H9 (cell line): ENCODE measurements at regions not wholly inside any gene's neighbourhood (a gene's known extent, or its start where the extent isn't known, plus 50 kb on each side); places are given as distances from the start of the nearest gene placed in this dataset.
A peak's percentile ranks its signal among the peaks of the same experiment; 100 is the strongest.

Experiments used
- DNase-seq: peaks from one replicate; pipeline ENCODE4 v3.0.0-alpha.2; 2017
- H2AFZ ChIP-seq: one replicate; pipeline ENCODE4 v1.6.1; 2013; ENCODE audit warnings: mild to moderate bottlenecking, low read length, control low read depth, moderate library complexity
- H2AK5ac ChIP-seq: 2 replicates; pipeline ENCODE4 v1.6.1; 2013; ENCODE audit warnings: low read length, control low read depth, mixed read lengths; ENCODE audit not compliant: insufficient read length
- H2BK120ac ChIP-seq: one replicate; pipeline ENCODE4 v1.6.1; 2013; ENCODE audit warnings: low read depth, mild to moderate bottlenecking, low read length, control low read depth, inconsistent platforms; ENCODE audit not compliant: poor library complexity, severe bottlenecking
- H2BK12ac ChIP-seq: 2 replicates; pipeline ENCODE4 v1.6.1; 2013; ENCODE audit warnings: low read length, control low read depth, mixed read lengths, low read depth; ENCODE audit not compliant: insufficient read length
- H2BK15ac ChIP-seq: 2 replicates; pipeline ENCODE4 v1.6.1; 2013; ENCODE audit warnings: low read depth, low read length, control low read depth
- H2BK20ac ChIP-seq: one replicate; pipeline ENCODE4 v1.6.1; 2013; ENCODE audit warnings: low read depth, mild to moderate bottlenecking, low read length, control low read depth, inconsistent platforms; ENCODE audit not compliant: poor library complexity, severe bottlenecking
- H2BK5ac ChIP-seq: 2 replicates; pipeline ENCODE4 v1.6.1; 2013; ENCODE audit warnings: low read length, control low read depth, mixed read lengths; ENCODE audit not compliant: insufficient read length
- H3K14ac ChIP-seq: 2 replicates; pipeline ENCODE4 v1.6.1; 2013; ENCODE audit warnings: low read length, control low read depth; ENCODE audit not compliant: insufficient read depth
- H3K18ac ChIP-seq: 2 replicates; pipeline ENCODE4 v1.6.1; 2013; ENCODE audit warnings: low read depth, mild to moderate bottlenecking, mixed read lengths, low read length, control low read depth; ENCODE audit not compliant: insufficient read length
- H3K23ac ChIP-seq: 2 replicates; pipeline ENCODE4 v1.6.1; 2013; ENCODE audit warnings: low read length, control low read depth, mixed read lengths, low read depth; ENCODE audit not compliant: insufficient read length
- H3K23me2 ChIP-seq: 2 replicates; pipeline ENCODE4 v1.6.1; 2013; ENCODE audit warnings: low read depth, mild to moderate bottlenecking, mixed read lengths, low read length, control low read depth; ENCODE audit not compliant: insufficient read length, poor library complexity, severe bottlenecking
- H3K27ac ChIP-seq: 2 replicates; pipeline ENCODE4 v1.5.1; 2013; ENCODE audit warnings: low read length, control low read depth, mixed read lengths, low read depth; ENCODE audit not compliant: insufficient read length
- H3K27me3 ChIP-seq: 2 replicates; pipeline ENCODE4 v1.6.1; 2013; ENCODE audit warnings: low read length, control low read depth, inconsistent platforms; ENCODE audit not compliant: insufficient read depth
- H3K4ac ChIP-seq: 2 replicates; pipeline ENCODE4 v1.6.1; 2013; ENCODE audit warnings: low read depth, mild to moderate bottlenecking, control low read depth, inconsistent platforms, low read length, moderate library complexity
- H3K4me1 ChIP-seq: 2 replicates; pipeline ENCODE4 v1.6.1; 2013; ENCODE audit warnings: low read length, control low read depth, inconsistent platforms; ENCODE audit not compliant: insufficient read depth
- H3K4me2 ChIP-seq: 2 replicates; pipeline ENCODE4 v1.6.1; 2013; ENCODE audit warnings: low read length, control low read depth, mixed read lengths; ENCODE audit not compliant: insufficient read length, insufficient read depth
- H3K56ac ChIP-seq: 2 replicates; pipeline ENCODE4 v1.6.1; 2013; ENCODE audit warnings: low read depth, mild to moderate bottlenecking, mixed read lengths, low read length, control low read depth; ENCODE audit not compliant: insufficient read length
- H3K79me1 ChIP-seq: 2 replicates; pipeline ENCODE4 v1.6.1; 2013; ENCODE audit warnings: low read depth, mild to moderate bottlenecking, moderate library complexity, low read length, control low read depth, inconsistent platforms; ENCODE audit not compliant: insufficient read depth, poor library complexity, severe bottlenecking
- H3K79me2 ChIP-seq: 2 replicates; pipeline ENCODE4 v1.6.1; 2013; ENCODE audit warnings: low read length, control low read depth, inconsistent platforms; ENCODE audit not compliant: insufficient read depth
- H3K9ac ChIP-seq: 2 replicates; pipeline ENCODE4 v1.6.1; 2013; ENCODE audit warnings: low read length, control low read depth, mixed read lengths; ENCODE audit not compliant: insufficient read length; ENCODE audit errors: extremely low read depth
- H3K9me3 ChIP-seq: one replicate; pipeline ENCODE4 v1.6.1; 2013; ENCODE audit warnings: low read depth, low read length, inconsistent platforms; ENCODE audit not compliant: control insufficient read depth
- H3T11ph ChIP-seq: one replicate; pipeline ENCODE4 v1.6.1; 2013; ENCODE audit warnings: mild to moderate bottlenecking, low read length, control low read depth, inconsistent platforms
- H4K20me1 ChIP-seq: one replicate; pipeline ENCODE4 v1.6.1; 2013; ENCODE audit not compliant: control insufficient read depth, insufficient read length, insufficient read depth
- H4K5ac ChIP-seq: 2 replicates; pipeline ENCODE4 v1.6.1; 2013; ENCODE audit warnings: low read depth, mild to moderate bottlenecking, mixed read lengths, low read length, control low read depth; ENCODE audit not compliant: insufficient read length
- H4K8ac ChIP-seq: replicated peaks from 2 replicates; pipeline ENCODE4 v1.6.1; 2013; ENCODE audit warnings: low read length, control low read depth, mixed read lengths, low read depth; ENCODE audit not compliant: insufficient read length
- H4K91ac ChIP-seq: 2 replicates; pipeline ENCODE4 v1.6.1; 2013; ENCODE audit warnings: low read depth, mild to moderate bottlenecking, moderate library complexity, mixed read lengths, low read length, control low read depth; ENCODE audit not compliant: insufficient read length
- H3K27ac Mint-ChIP-seq, 3 experiments: 2 replicates in 2 of 3; 3 replicates in 1 of 3; pipeline ENCODE4 v1.8.0; 2020 to 2021; ENCODE audit warnings: mixed read lengths in 3 of 3, mild to moderate bottlenecking in 1 of 3, moderate library complexity in 1 of 3
- H3K27me3 Mint-ChIP-seq: 2 replicates; pipeline ENCODE4 v1.8.0; 2021; ENCODE audit warnings: low read depth, mild to moderate bottlenecking, moderate library complexity, mixed read lengths
- H3K36me3 Mint-ChIP-seq, 3 experiments: 2 replicates in 2 of 3; 3 replicates in 1 of 3; pipeline ENCODE4 v1.8.0; 2020 to 2021; ENCODE audit warnings: low read depth in 3 of 3, mixed read lengths in 3 of 3; ENCODE audit not compliant: insufficient read depth in 1 of 3
- H3K4me1 Mint-ChIP-seq, 2 experiments: 2 replicates each; pipeline ENCODE4 v1.8.0; 2020; ENCODE audit warnings: mixed read lengths in 2 of 2
- H3K4me3 Mint-ChIP-seq, 2 experiments: 2 replicates in 1 of 2; 3 replicates in 1 of 2; pipeline ENCODE4 v1.8.0; 2020 to 2021; ENCODE audit warnings: mild to moderate bottlenecking in 2 of 2, mixed read lengths in 2 of 2, moderate library complexity in 1 of 2
- H3K9me3 Mint-ChIP-seq, 2 experiments: 2 replicates in 1 of 2; 3 replicates in 1 of 2; pipeline ENCODE4 v1.8.0; 2020; ENCODE audit warnings: mild to moderate bottlenecking in 2 of 2, mixed read lengths in 2 of 2, moderate library complexity in 1 of 2
- CTCF ChIP-seq: fragments of 200-600 bp; sonication (generic); conservative IDR thresholded peaks from 3 replicates; pipeline ENCODE4 v1.8.0; 2021; ENCODE audit warnings: antibody characterized with exemption, mild to moderate bottlenecking
- WGBS: extraction: QIAGEN DNeasy Blood & Tissue Kit; methylation state at CpG from one replicate; pipeline ENCODE4 v1.1.7; 2013; ENCODE audit warnings: missing lambda C conversion rate, low lambda C conversion rate, mixed read lengths; ENCODE audit not compliant: insufficient read length; ENCODE audit errors: extremely low coverage; 5-methylcytosine and 5-hydroxymethylcytosine counted together

- H2BK120ac ChIP-seq: no peak overlapping the region
- H3K4me2 ChIP-seq: no peak overlapping the region
- H4K8ac ChIP-seq: no peak overlapping the region
- H2BK5ac ChIP-seq: no peak overlapping the region
- H4K5ac ChIP-seq: peak overlapping the region; percentile 79
- peaks cover 2% of the 10 kb centered on the region; the same call in 1 of the 2 replicates for H3K4me1 ChIP-seq
- H3K9me3 ChIP-seq: no peaks in the 10 kb centered on the region
- Mint-ChIP-seq H3K27ac (no peak overlapping the region), H3K36me3 (no peaks in the 10 kb centered on the region), H3K9me3 (no peaks in the 10 kb centered on the region), H3K27me3 (no peaks in the 10 kb centered on the region), H3K4me3 (no peak overlapping the region), H3K4me1 (peaks cover 5 to 7% of the 10 kb centered on the region in 2 experiments)
- H3K23me2 ChIP-seq: no peaks in the 10 kb centered on the region
- no peak overlapping the region for H3T11ph ChIP-seq
- H3K9ac ChIP-seq: no peak overlapping the region
- no peak overlapping the region for H2BK20ac ChIP-seq
- no peak overlapping the region for H2AK5ac ChIP-seq
- TF ChIP-seq CTCF: no peak
- no peaks in the 10 kb centered on the region for H3K79me2 ChIP-seq
- no peak overlapping the region for H4K91ac ChIP-seq
- no peak overlapping the region for H3K56ac ChIP-seq
- H3K27ac ChIP-seq: no peak overlapping the region
- H3K18ac ChIP-seq: no peak overlapping the region
- no peaks in the 10 kb centered on the region for H3K79me1 ChIP-seq
- H3K27me3 ChIP-seq: no peaks in the 10 kb centered on the region
- H3K23ac ChIP-seq: no peak overlapping the region
- no peak overlapping the region for H2BK12ac ChIP-seq
- H2BK15ac ChIP-seq: no peak overlapping the region
- no peak overlapping the region for H2AFZ ChIP-seq
- H3K14ac ChIP-seq: no peak overlapping the region
- H4K20me1 ChIP-seq: no peaks in the 10 kb centered on the region
- no peak for DNase-seq
- no peak overlapping the region for H3K4ac ChIP-seq
- WGBS: no CpG with 5 or more reads among the region's 7 CpGs
Observed at GRCh38 chr6:50187351-50187921, 137.7 kb upstream of the DEFB112 start.
